Prostate gland (tissue), 2 donors: ENCODE measurements at regions not wholly inside any gene's neighbourhood (a gene's known extent, or its start where the extent isn't known, plus 50 kb on each side); places are given as distances from the start of the nearest gene placed in this dataset.
"Not testable (repeated sequence)": the region's sequence is repeated elsewhere in the genome, so short reads cannot be mapped to it uniquely, and the experiment has no call there.

Experiments used
- DNase-seq: peaks from one replicate; pipeline ENCODE4 v3.0.0-alpha.2; 2019; ENCODE audit warnings: low spot score
- H3K27ac ChIP-seq, 2 donors: fragments of 200-600 bp; sonication (generic); 2 replicates each; pipeline ENCODE4 v1.5.1; 2017 to 2019
- H3K27me3 ChIP-seq: fragments of 200-600 bp; sonication (generic); replicated peaks from 2 replicates; pipeline ENCODE4 v1.5.1; 2019; ENCODE audit not compliant: insufficient read depth
- H3K36me3 ChIP-seq, 2 donors: fragments of 200-600 bp; sonication (generic); 1 replicate in 1 of 2; 2 replicates in 1 of 2; pipeline versions ENCODE4 v1.5.1 to v1.8.1; 2017 to 2019
- H3K4me1 ChIP-seq: fragments of 200-600 bp; sonication (generic); replicated peaks from 2 replicates; pipeline ENCODE4 v1.5.1; 2019
- H3K4me3 ChIP-seq, 2 donors: fragments of 200-600 bp; sonication (generic); 2 replicates each; pipeline ENCODE4 v1.5.1; 2017 to 2019
- H3K9me3 ChIP-seq: fragments of 200-600 bp; sonication (generic); 2 replicates; pipeline ENCODE4 v1.5.1; 2017
- POLR2A ChIP-seq: fragments of 450-650 bp; IDR thresholded peaks from one replicate; pipeline ENCODE4 v1.6.1; 2016; ENCODE audit warnings: antibody characterized with exemption, mild to moderate bottlenecking
- POLR2AphosphoS5 ChIP-seq: sonication (generic); formaldehyde crosslinking; IDR thresholded peaks from one replicate; pipeline ENCODE4 v1.6.1; 2017; ENCODE audit warnings: antibody characterized with exemption
- WGBS: methylation state at CpG from one replicate; pipeline ENCODE4 v1.1.5; 2018; 5-methylcytosine and 5-hydroxymethylcytosine counted together
- intact Hi-C: fragments of 100-400 bp; cut with DNase I; formaldehyde crosslinking; loops from one replicate; pipeline ENCODE4 v1.14.2; 2022
- TF ChIP-seq, protein P1 (sequence below), 4 experiments: fragments of 200-600 bp in 2 of 4; fragments of 450-650 bp in 2 of 4; sonication (generic) in 2 of 4; IDR thresholded peaks; 1 replicate in 3 of 4; 2 replicates in 1 of 4; pipeline ENCODE4 v1.5.1; 2016 to 2019; ENCODE audit warnings: antibody characterized with exemption in 4 of 4, mild to moderate bottlenecking in 2 of 4, moderate library complexity in 2 of 4

DNA sequence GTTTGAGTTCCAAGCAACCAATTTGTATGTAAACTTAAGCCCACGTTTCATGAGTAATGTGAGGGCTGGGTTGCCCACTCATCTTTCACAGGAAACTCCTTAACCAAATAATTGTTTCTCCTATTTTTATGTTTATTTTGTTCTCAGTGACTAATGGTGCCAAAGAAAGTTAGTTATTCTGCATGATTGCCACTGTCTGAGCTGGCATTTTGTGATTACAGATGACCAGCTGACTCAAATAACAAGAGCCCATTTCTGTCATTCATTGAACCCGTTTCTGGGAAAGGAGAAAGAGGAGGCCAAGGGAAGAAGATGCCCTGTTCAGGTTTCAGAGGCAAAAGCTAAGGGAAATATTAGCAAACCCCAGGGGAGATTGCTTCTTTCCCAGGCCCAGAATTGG, 186.9 kb upstream of the MYO3A start:
- Histone ChIP-seq H3K36me3 (no peaks in the 10 kb centered on the region), H3K4me1 (no peaks in the 10 kb centered on the region), H3K27ac (no peak overlapping the region), H3K9me3 (no peaks in the 10 kb centered on the region), H3K27me3 (no peaks in the 10 kb centered on the region), H3K4me3 (no peak overlapping the region)
- TF ChIP-seq, protein P1, sequence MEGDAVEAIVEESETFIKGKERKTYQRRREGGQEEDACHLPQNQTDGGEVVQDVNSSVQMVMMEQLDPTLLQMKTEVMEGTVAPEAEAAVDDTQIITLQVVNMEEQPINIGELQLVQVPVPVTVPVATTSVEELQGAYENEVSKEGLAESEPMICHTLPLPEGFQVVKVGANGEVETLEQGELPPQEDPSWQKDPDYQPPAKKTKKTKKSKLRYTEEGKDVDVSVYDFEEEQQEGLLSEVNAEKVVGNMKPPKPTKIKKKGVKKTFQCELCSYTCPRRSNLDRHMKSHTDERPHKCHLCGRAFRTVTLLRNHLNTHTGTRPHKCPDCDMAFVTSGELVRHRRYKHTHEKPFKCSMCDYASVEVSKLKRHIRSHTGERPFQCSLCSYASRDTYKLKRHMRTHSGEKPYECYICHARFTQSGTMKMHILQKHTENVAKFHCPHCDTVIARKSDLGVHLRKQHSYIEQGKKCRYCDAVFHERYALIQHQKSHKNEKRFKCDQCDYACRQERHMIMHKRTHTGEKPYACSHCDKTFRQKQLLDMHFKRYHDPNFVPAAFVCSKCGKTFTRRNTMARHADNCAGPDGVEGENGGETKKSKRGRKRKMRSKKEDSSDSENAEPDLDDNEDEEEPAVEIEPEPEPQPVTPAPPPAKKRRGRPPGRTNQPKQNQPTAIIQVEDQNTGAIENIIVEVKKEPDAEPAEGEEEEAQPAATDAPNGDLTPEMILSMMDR (IDR thresholded peaks at IDR 0.05) = no peak
- TF ChIP-seq POLR2AphosphoS5 = no peak
- no peak for TF ChIP-seq POLR2A
- DNase-seq = no peak
- 32% methylated on average over 2 of the region's 2 CpGs for WGBS
- intact Hi-C loops = no loop called here

DNA sequence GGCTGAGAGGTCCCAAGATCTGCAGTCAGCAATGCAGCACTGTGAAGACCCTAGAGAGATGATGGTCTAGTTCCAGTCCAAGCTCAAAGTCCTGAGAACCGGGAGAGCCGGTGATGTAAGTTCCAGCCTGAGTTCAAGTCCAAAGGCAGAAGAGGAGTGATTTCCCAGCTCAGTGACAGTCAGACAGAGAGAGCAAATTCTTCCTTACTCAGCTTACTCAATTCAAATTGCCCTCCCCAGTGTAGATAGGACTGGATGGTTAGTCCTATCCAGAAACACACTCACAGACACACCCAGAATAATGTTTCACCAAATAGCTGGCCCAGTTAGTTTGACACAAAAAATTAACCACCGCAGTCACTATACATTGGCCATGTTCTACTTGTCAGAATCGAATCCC, 185.5 kb upstream of the MYO3A start:
- H3K4me1 ChIP-seq = no peaks in the 10 kb centered on the region
- no peak overlapping the region for H3K27ac ChIP-seq
- no peaks in the 10 kb centered on the region for H3K9me3 ChIP-seq
- 96% methylated on average over 4 of the region's 4 CpGs for WGBS
- H3K27me3 ChIP-seq = no peaks in the 10 kb centered on the region
- no peak for TF ChIP-seq POLR2AphosphoS5
- TF ChIP-seq POLR2A = no peak
- TF ChIP-seq, protein P1 (IDR thresholded peaks at IDR 0.05) = no peak
- DNase-seq = no peak
- H3K36me3 ChIP-seq = no peaks in the 10 kb centered on the region
- intact Hi-C loops = no loop called here
- H3K4me3 ChIP-seq = no peak overlapping the region

DNA sequence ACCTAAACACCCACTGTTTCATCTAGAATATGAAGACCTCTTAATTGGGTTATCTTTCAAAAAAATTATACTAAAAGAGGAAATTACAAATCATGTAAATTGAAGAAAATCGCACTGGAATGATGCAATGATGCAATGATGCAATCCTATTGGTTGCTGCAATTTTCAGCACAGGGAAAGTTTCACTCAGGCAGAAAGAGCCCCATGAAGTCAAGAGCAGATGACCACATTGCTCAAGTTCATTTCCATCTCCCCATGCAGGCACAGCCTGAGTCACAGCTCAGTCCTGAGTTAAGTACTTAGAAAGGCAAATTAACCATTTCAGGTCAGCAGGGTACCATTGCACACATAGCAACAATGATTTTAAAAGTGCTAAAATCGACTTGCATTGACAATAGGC, 180.3 kb upstream of the MYO3A start:
- TF ChIP-seq, protein P1 (IDR thresholded peaks at IDR 0.05) = no peak
- no peak for TF ChIP-seq POLR2A
- no peak for TF ChIP-seq POLR2AphosphoS5
- Histone ChIP-seq H3K27ac (no peak overlapping the region), H3K4me3 (no peak overlapping the region), H3K36me3 (no peaks in the 10 kb centered on the region), H3K27me3 (no peaks in the 10 kb centered on the region), H3K9me3 (no peaks in the 10 kb centered on the region), H3K4me1 (no peaks in the 10 kb centered on the region)
- no peak for DNase-seq
- intact Hi-C loops = no loop called here
- WGBS = 84% methylated on average over 2 of the region's 2 CpGs

DNA sequence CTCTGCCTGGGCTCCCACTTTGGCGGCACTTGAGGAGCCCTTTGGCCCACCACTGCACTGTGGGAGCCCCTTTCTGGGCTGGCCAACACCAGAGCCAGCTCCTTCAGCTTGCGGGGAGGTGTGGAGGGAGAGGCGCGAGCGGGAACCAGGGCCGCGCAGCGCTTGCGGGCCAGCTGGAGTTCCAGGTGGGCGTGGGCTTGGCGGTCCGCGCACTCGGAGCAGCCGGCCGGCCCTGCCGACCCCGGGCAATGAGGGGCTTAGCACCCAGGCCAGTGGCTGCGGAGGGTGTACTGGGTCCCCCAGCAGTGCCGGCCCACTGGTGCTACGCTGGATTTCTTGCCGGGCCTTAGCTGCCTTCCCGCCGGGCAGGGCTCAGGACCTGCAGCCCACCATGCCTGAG, 178.2 kb upstream of the MYO3A start:
- DNase-seq, H3K27ac ChIP-seq, H3K27me3 ChIP-seq, H3K36me3 ChIP-seq, H3K4me3 ChIP-seq, intact Hi-C loops, H3K4me1 ChIP-seq, H3K9me3 ChIP-seq: not testable (repeated sequence)
- WGBS = 97% methylated on average over 13 of the region's 24 CpGs

DNA sequence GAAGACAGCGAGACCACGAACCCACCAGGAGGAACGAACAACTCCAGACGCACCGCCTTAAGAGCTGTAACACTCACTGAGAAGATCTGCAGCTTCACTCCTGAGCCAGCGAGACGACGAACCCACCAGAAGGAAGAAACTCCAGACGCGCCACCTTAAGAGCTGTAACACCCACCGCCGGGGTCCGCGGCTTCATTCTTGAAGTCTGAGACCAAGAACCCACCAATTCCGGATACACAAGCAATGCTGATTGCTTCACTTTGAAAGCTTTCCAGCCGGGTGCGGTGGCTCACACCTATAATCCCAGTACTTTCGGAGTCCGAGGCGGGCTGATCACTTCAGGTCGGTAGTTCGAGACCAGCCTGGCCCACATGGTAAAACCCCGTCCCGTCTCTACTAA, 177.2 kb upstream of the MYO3A start:
- H3K4me1 ChIP-seq = no peaks in the 10 kb centered on the region
- no peak overlapping the region for H3K4me3 ChIP-seq
- no peaks in the 10 kb centered on the region for H3K27me3 ChIP-seq
- TF ChIP-seq POLR2A (no peak), POLR2AphosphoS5 (no peak)
- TF ChIP-seq, protein P1 (IDR thresholded peaks at IDR 0.05) = no peak
- no peaks in the 10 kb centered on the region for H3K36me3 ChIP-seq
- H3K27ac ChIP-seq = no peak overlapping the region
- whole genome bisulfite sequencing = 95% methylated on average over 24 of the region's 24 CpGs
- intact Hi-C loops = no loop called here
- H3K9me3 ChIP-seq = no peaks in the 10 kb centered on the region
- no peak for DNase-seq
